Transverse colon (tissue), 4 donors: ENCODE measurements at regions not wholly inside any gene's neighbourhood (a gene's known extent, or its start where the extent isn't known, plus 50 kb on each side); places are given as distances from the start of the nearest gene placed in this dataset.

Experiments
- CTCF ChIP-seq, 5 experiments: fragments of 200-600 bp in 3 of 5; fragments of 450-650 bp in 2 of 5; sonication (generic) in 3 of 5; IDR thresholded peaks; 1 replicate in 2 of 5; 2 replicates in 3 of 5; pipeline ENCODE4 v1.5.1; 2016 to 2017; ENCODE audit warnings: antibody characterized with exemption in 5 of 5, inconsistent platforms in 3 of 5, mild to moderate bottlenecking in 2 of 5, moderate library complexity in 1 of 5
- EP300 ChIP-seq: sonication (generic); formaldehyde crosslinking; IDR thresholded peaks from one replicate; pipeline ENCODE4 v1.6.1; 2017; ENCODE audit warnings: antibody characterized with exemption, low read depth
- POLR2A ChIP-seq: fragments of 450-650 bp; IDR thresholded peaks from one replicate; pipeline ENCODE4 v1.6.1; 2016; ENCODE audit warnings: antibody characterized with exemption, mild to moderate bottlenecking, moderate library complexity
- POLR2AphosphoS5 ChIP-seq, 3 donors: sonication (generic); formaldehyde crosslinking; IDR thresholded peaks; one replicate each; pipeline ENCODE4 v1.6.1; 2016; ENCODE audit warnings: antibody characterized with exemption in 3 of 3

- TF ChIP-seq CTCF (IDR thresholded peaks at IDR 0.05), result no peak
- TF ChIP-seq POLR2AphosphoS5 (IDR thresholded peaks at IDR 0.05), result no peak
- TF ChIP-seq POLR2A, result no peak
- no peak for TF ChIP-seq EP300
These were observed 70.3 kb upstream of the ATP10B start for GRCh38 chr5:160922311-160922710.
